HepG2 (cell line): ENCODE measurements at regions not wholly inside any gene's neighbourhood (a gene's known extent, or its start where the extent isn't known, plus 50 kb on each side); places are given as distances from the start of the nearest gene placed in this dataset.

Experiments
- ATAC-seq: fragments of 200-7000 bp; cut with Tn5 transposase; 3 replicates; pipeline ENCODE4 v1.9.1; 2020; ENCODE audit warnings: mild to moderate bottlenecking, moderate library complexity
- BruUV-seq: library from RNA; stranded (reverse); fragments of 400-500 nt; replicated peaks from 2 replicates; lab custom pipeline; 2021; lab: Mats Ljungman, UMichigan
- CTCF ChIA-PET: fragments of 300-600 bp; formaldehyde crosslinking; extraction: SDS; loops from one replicate; lab custom pipeline; 2021; ENCODE audit warnings: low total read pairs, inconsistent platforms, low intra/inter-chr PET ratio; lab: Yijun Ruan, JAX
- POLR2A ChIA-PET: fragments of 350-600 bp; sonication (Branson Sonifier 250); formaldehyde crosslinking; loops from one replicate; lab custom pipeline; 2020; ENCODE audit warnings: antibody characterized with exemption, inconsistent platforms; lab: Yijun Ruan, JAX
- DNase-seq: peaks from one replicate; pipeline ENCODE4 v3.0.0-alpha.2; 2015; ENCODE audit warnings: low spot score
- FAIRE-seq: peaks from 3 replicates; lab custom pipeline; 2011; peaks lifted over from hg19 to GRCh38; lab: Jason Lieb, UNC
- H2AFZ ChIP-seq: one replicate; pipeline ENCODE4 v1.6.1; 2011; ENCODE audit warnings: low read length, inconsistent platforms
- H3K27ac ChIP-seq: fragments of 300-600 bp; 3 replicates; pipeline ENCODE4 v1.8.0; 2011; ENCODE audit warnings: mixed run types, mild to moderate bottlenecking, mixed read lengths, low read length, inconsistent platforms; ENCODE audit not compliant: insufficient read depth; ENCODE audit errors: extremely low read length
- H3K27me3 ChIP-seq, 2 experiments: fragments of 200-600 bp in 1 of 2; 2 replicates in 1 of 2; 3 replicates in 1 of 2; pipeline versions ENCODE4 v1.6.0 to v1.8.0; 2011; ENCODE audit warnings: low read length in 2 of 2, mild to moderate bottlenecking in 2 of 2, moderate library complexity in 2 of 2, inconsistent platforms in 1 of 2; ENCODE audit not compliant: insufficient read depth in 2 of 2, control insufficient read depth in 1 of 2
- H3K36me3 ChIP-seq, 2 experiments: fragments of 200-600 bp in 1 of 2; replicated peaks in 1 of 2; 2 replicates in 1 of 2; 3 replicates in 1 of 2; pipeline versions ENCODE4 v1.5.1 to v1.8.0; 2011; ENCODE audit warnings: low read length in 2 of 2, inconsistent platforms in 1 of 2; ENCODE audit not compliant: insufficient read depth in 2 of 2, control insufficient read depth in 1 of 2
- H3K4me1 ChIP-seq: 2 replicates; pipeline ENCODE4 v1.5.1; 2012; ENCODE audit warnings: low read length, inconsistent platforms; ENCODE audit not compliant: insufficient read depth
- H3K4me2 ChIP-seq: 2 replicates; pipeline ENCODE4 v1.6.0; 2011; ENCODE audit warnings: low read depth, low read length, inconsistent platforms
- H3K4me3 ChIP-seq, 3 experiments: fragments of 200-600 bp in 1 of 3; sonication (generic), shearing (Covaris generic) in 1 of 3; replicated peaks in 1 of 3; 2 replicates each; pipeline ENCODE4 v1.5.1; 2011 to 2016; ENCODE audit warnings: low read length in 3 of 3, inconsistent platforms in 2 of 3, low read depth in 2 of 3, mild to moderate bottlenecking in 2 of 3, control low read depth in 1 of 3, mixed read lengths in 1 of 3; ENCODE audit not compliant: insufficient read depth in 1 of 3
- H3K79me2 ChIP-seq: one replicate; pipeline ENCODE4 v1.6.1; 2011; ENCODE audit warnings: low read length, inconsistent platforms; ENCODE audit not compliant: insufficient read depth
- H3K9ac ChIP-seq: 2 replicates; pipeline ENCODE4 v1.6.0; 2011; ENCODE audit warnings: mild to moderate bottlenecking, low read depth, low read length, inconsistent platforms; ENCODE audit not compliant: insufficient read depth
- H3K9me3 ChIP-seq: 2 replicates; pipeline ENCODE4 v1.5.1; 2012; ENCODE audit warnings: mild to moderate bottlenecking, low read length
- H4K20me1 ChIP-seq: 2 replicates; pipeline ENCODE4 v1.6.0; 2011; ENCODE audit warnings: inconsistent platforms, mild to moderate bottlenecking, low read length, moderate library complexity; ENCODE audit not compliant: insufficient read depth
- BRF2 ChIP-seq: sonication (generic); formaldehyde crosslinking; IDR thresholded peaks from 2 replicates; pipeline ENCODE4 v1.8.1; 2022; ENCODE audit warnings: mild to moderate bottlenecking, missing genetic modification reagents
- CC2D1A ChIP-seq: sonication (generic); formaldehyde crosslinking; IDR thresholded peaks from 2 replicates; pipeline ENCODE4 v1.8.1; 2023; ENCODE audit warnings: mild to moderate bottlenecking, missing genetic modification reagents
- CENPT ChIP-seq: sonication (generic); formaldehyde crosslinking; IDR thresholded peaks from 2 replicates; pipeline ENCODE4 v1.8.0; 2022; ENCODE audit warnings: low read depth, mild to moderate bottlenecking, moderate library complexity, missing genetic modification reagents
- RCOR2 ChIP-seq: IDR thresholded peaks from 2 replicates; pipeline ENCODE4 v1.6.1; 2016; ENCODE audit warnings: missing biosample characterization, missing genetic modification reagents
- ZNF546 ChIP-seq: sonication (generic); formaldehyde crosslinking; conservative IDR thresholded peaks from 2 replicates; pipeline ENCODE4 v1.8.1; 2023; ENCODE audit warnings: mild to moderate bottlenecking, missing genetic modification reagents
- ZNF761 ChIP-seq: sonication (generic); formaldehyde crosslinking; conservative IDR thresholded peaks from 2 replicates; pipeline ENCODE4 v1.4.0; 2020; ENCODE audit warnings: mild to moderate bottlenecking, missing genetic modification reagents
- ZNF768 ChIP-seq: sonication (generic); formaldehyde crosslinking; IDR thresholded peaks from 2 replicates; pipeline ENCODE4 v1.4.0; 2020; ENCODE audit warnings: missing genetic modification reagents
- WGBS: methylation state at CpG from one replicate; pipeline ENCODE4 v1.1.6; 2017; ENCODE audit warnings: low lambda C conversion rate; 5-methylcytosine and 5-hydroxymethylcytosine counted together
- in situ Hi-C: cut with HindIII; loops from 2 replicates; pipeline ENCODE4 v1.10.0; 2017; ENCODE audit warnings: low pct_unique_long_range_greater_than_20kb; ENCODE audit not compliant: extremely low pct_ligation_motif_present
- intact Hi-C: fragments of 100-400 bp; cut with micrococcal nuclease; formaldehyde crosslinking; loops from one replicate; pipeline ENCODE4 v1.10.0; 2022; ENCODE audit not compliant: unreplicated experiment

GRCh38 chr10:44680764-44681163 lies 230.4 kb upstream of the TMEM72 start:
- H2AFZ ChIP-seq = no peak overlapping the region
- 17% methylated on average over 6 of the region's 6 CpGs for WGBS
- CTCF ChIA-PET = no interaction called here
- DNase-seq = no peak
- no peaks in the 10 kb centered on the region for H3K27me3 ChIP-seq
- H3K4me2 ChIP-seq = no peak overlapping the region
- H3K9ac ChIP-seq = no peak overlapping the region
- no peaks in the 10 kb centered on the region for H3K4me1 ChIP-seq
- H3K79me2 ChIP-seq = no peaks in the 10 kb centered on the region
- no TSS peak for BruUV-seq
- no peak overlapping the region for H3K4me3 ChIP-seq
- intact Hi-C loops = no loop called here
- H3K9me3 ChIP-seq = no peaks in the 10 kb centered on the region
- no peaks in the 10 kb centered on the region for H4K20me1 ChIP-seq
- TF ChIP-seq RCOR2 (no peak), ZNF761 (no peak)
- FAIRE-seq = no peak
- no peak for ATAC-seq
- no peaks in the 10 kb centered on the region for H3K36me3 ChIP-seq
- POLR2A ChIA-PET = no interaction called here
- in situ Hi-C loops = no loop called here
- H3K27ac ChIP-seq = no peak overlapping the region

GRCh38 chr10:44682507-44682906 lies 228.6 kb upstream of the TMEM72 start:
- Histone ChIP-seq H3K79me2 (no peaks in the 10 kb centered on the region), H3K27me3 (no peaks in the 10 kb centered on the region)
- CTCF ChIA-PET = no interaction called here
- ATAC-seq = no peak
- no peak for TF ChIP-seq CC2D1A (CRISPR knock-in tag)
- TF ChIP-seq CENPT (CRISPR knock-in tag) = no peak
- TF ChIP-seq ZNF546 = no peak
- no peak for TF ChIP-seq BRF2 (CRISPR knock-in tag)
- TF ChIP-seq ZNF768 (CRISPR knock-in tag) = no peak
- TF ChIP-seq, all 625 proteins: peak for 0
- WGBS = 20% methylated on average over 3 of the region's 7 CpGs
- BruUV-seq = no TSS peak
- H3K27ac ChIP-seq = no peak overlapping the region
- no peak overlapping the region for H3K9ac ChIP-seq
- in situ Hi-C loops (no loop called here), intact Hi-C loops (no loop called here)
- no peak overlapping the region for H3K4me3 ChIP-seq
- no peak overlapping the region for H3K4me2 ChIP-seq
- H4K20me1 ChIP-seq = no peaks in the 10 kb centered on the region
- no peaks in the 10 kb centered on the region for H3K9me3 ChIP-seq
- DNase-seq (no peak), FAIRE-seq (no peak)
- no peaks in the 10 kb centered on the region for H3K4me1 ChIP-seq
- POLR2A ChIA-PET = no interaction called here
- H2AFZ ChIP-seq = no peak overlapping the region
- no peaks in the 10 kb centered on the region for H3K36me3 ChIP-seq
